IMR-90 (cell line): ENCODE measurements at regions not wholly inside any gene's neighbourhood (a gene's known extent, or its start where the extent isn't known, plus 50 kb on each side); places are given as distances from the start of the nearest gene placed in this dataset.
A peak's percentile ranks its signal among the peaks of the same experiment; 100 is the strongest.

ENCODE experiments used
- ATAC-seq: fragments of 200-7000 bp; cut with Tn5 transposase; 2 replicates; pipeline ENCODE4 v1.9.1; 2020; ENCODE audit warnings: low read depth, mild to moderate bottlenecking, moderate library complexity
- BruUV-seq: library from RNA; stranded (reverse); fragments of 400-500 nt; replicated peaks from 2 replicates; lab custom pipeline; 2021; lab: Mats Ljungman, UMichigan
- CTCF ChIA-PET: fragments of 300-600 bp; formaldehyde crosslinking; extraction: SDS; loops from one replicate; lab custom pipeline; 2021; ENCODE audit warnings: antibody characterized with exemption; lab: Yijun Ruan, JAX
- POLR2A ChIA-PET: fragments of 300-600 bp; sonication (Branson Sonifier 250); formaldehyde crosslinking; loops from one replicate; lab custom pipeline; 2022; ENCODE audit warnings: antibody characterized with exemption; ENCODE audit not compliant: unreplicated experiment; lab: Charles Lee
- DNase-seq: peaks from one replicate; pipeline ENCODE4 v3.0.0; 2013
- H2AFZ ChIP-seq: replicated peaks from 2 replicates; pipeline ENCODE3; 2013; ENCODE audit warnings: low read length, mild to moderate bottlenecking; ENCODE audit not compliant: poor library complexity
- H2AK5ac ChIP-seq: 2 replicates; pipeline ENCODE4 v1.6.1; 2013; ENCODE audit warnings: low read depth, low read length, inconsistent platforms
- H2AK9ac ChIP-seq: replicated peaks from 2 replicates; pipeline ENCODE3; 2013; ENCODE audit warnings: mild to moderate bottlenecking, low read depth, low read length, moderate library complexity; ENCODE audit not compliant: poor library complexity
- H2BK120ac ChIP-seq: 2 replicates; pipeline ENCODE4 v1.6.1; 2013; ENCODE audit warnings: low read depth, low read length, inconsistent platforms
- H2BK15ac ChIP-seq: 3 replicates; pipeline ENCODE4 v1.6.1; 2013; ENCODE audit warnings: low read depth, low read length, inconsistent platforms
- H2BK20ac ChIP-seq: 2 replicates; pipeline ENCODE4 v1.6.1; 2013; ENCODE audit warnings: low read depth, mild to moderate bottlenecking, inconsistent platforms, low read length, moderate library complexity
- H2BK5ac ChIP-seq: 2 replicates; pipeline ENCODE4 v1.6.1; 2013; ENCODE audit warnings: mild to moderate bottlenecking, low read depth, low read length, inconsistent platforms; ENCODE audit not compliant: poor library complexity, severe bottlenecking
- H3K14ac ChIP-seq: replicated peaks from 2 replicates; pipeline ENCODE4 v1.6.1; 2013; ENCODE audit warnings: low read depth, low read length, inconsistent platforms
- H3K18ac ChIP-seq: 2 replicates; pipeline ENCODE4 v1.6.1; 2013; ENCODE audit warnings: low read depth, low read length, control low read depth
- H3K23ac ChIP-seq: 2 replicates; pipeline ENCODE4 v1.6.1; 2013; ENCODE audit warnings: low read depth, low read length, inconsistent platforms
- H3K27ac ChIP-seq: 2 replicates; pipeline ENCODE4 v1.5.1; 2013; ENCODE audit warnings: mild to moderate bottlenecking, control low read depth, low read length; ENCODE audit not compliant: insufficient read depth
- H3K27me3 ChIP-seq: 2 replicates; pipeline ENCODE4 v1.6.1; 2013; ENCODE audit warnings: low read length; ENCODE audit not compliant: control insufficient read depth, insufficient read depth
- H3K36me3 ChIP-seq: 2 replicates; pipeline ENCODE4 v1.6.1; 2013; ENCODE audit warnings: low read length, mixed read lengths; ENCODE audit not compliant: control insufficient read depth, insufficient read depth
- H3K4ac ChIP-seq: 2 replicates; pipeline ENCODE4 v1.6.1; 2013; ENCODE audit warnings: low read depth, low read length, inconsistent platforms
- H3K4me1 ChIP-seq: 2 replicates; pipeline ENCODE4 v1.6.1; 2013; ENCODE audit warnings: low read length, mixed read lengths; ENCODE audit not compliant: control insufficient read depth, insufficient read depth
- H3K4me2 ChIP-seq: 2 replicates; pipeline ENCODE4 v1.6.1; 2013; ENCODE audit warnings: low read depth, mild to moderate bottlenecking, control low read depth, low read length, moderate library complexity
- H3K4me3 ChIP-seq: 2 replicates; pipeline ENCODE4 v1.5.1; 2013; ENCODE audit warnings: low read depth, mild to moderate bottlenecking, control low read depth, low read length, moderate library complexity; ENCODE audit not compliant: insufficient read depth
- H3K56ac ChIP-seq: 2 replicates; pipeline ENCODE4 v1.6.1; 2013; ENCODE audit warnings: low read length, inconsistent platforms; ENCODE audit not compliant: insufficient read depth; ENCODE audit errors: extremely low read depth
- H3K79me1 ChIP-seq, 2 experiments: 2 replicates each; pipeline ENCODE4 v1.6.1; 2013; ENCODE audit warnings: low read length in 2 of 2, inconsistent platforms in 1 of 2, low read depth in 1 of 2
- H3K9ac ChIP-seq: 2 replicates; pipeline ENCODE4 v1.6.1; 2013; ENCODE audit warnings: low read depth, low read length, control low read depth
- H3K9me1 ChIP-seq: 2 replicates; pipeline ENCODE4 v1.6.1; 2013; ENCODE audit warnings: low read length, inconsistent platforms; ENCODE audit not compliant: insufficient read depth
- H3K9me3 ChIP-seq: 2 replicates; pipeline ENCODE4 v1.6.1; 2013; ENCODE audit warnings: low read length; ENCODE audit not compliant: control insufficient read depth, insufficient read depth
- H4K20me1 ChIP-seq: 2 replicates; pipeline ENCODE4 v1.6.1; 2013; ENCODE audit warnings: low read length, inconsistent platforms; ENCODE audit not compliant: insufficient read depth
- H4K5ac ChIP-seq: 2 replicates; pipeline ENCODE4 v1.6.1; 2013; ENCODE audit warnings: mild to moderate bottlenecking, low read depth, low read length, control low read depth
- H4K8ac ChIP-seq, 2 experiments: 2 replicates each; pipeline ENCODE4 v1.6.1; 2013; ENCODE audit warnings: low read depth in 2 of 2, low read length in 2 of 2, control low read depth in 1 of 2, inconsistent platforms in 1 of 2
- H4K91ac ChIP-seq: 2 replicates; pipeline ENCODE4 v1.6.1; 2013; ENCODE audit warnings: low read depth, low read length, inconsistent platforms; ENCODE audit not compliant: insufficient read depth
- BHLHE40 ChIP-seq: fragments of 150-350 bp; IDR thresholded peaks from 2 replicates; pipeline ENCODE4 v1.6.1; 2016; ENCODE audit warnings: mild to moderate bottlenecking, low read depth, low read length
- CEBPB ChIP-seq: IDR thresholded peaks from 2 replicates; pipeline ENCODE4 v1.6.1; 2012; ENCODE audit warnings: low read depth, low read length, improper control_type of control experiment
- CHD1 ChIP-seq: IDR thresholded peaks from 2 replicates; pipeline ENCODE4 v1.6.1; 2012; ENCODE audit warnings: low read depth, low read length, improper control_type of control experiment
- CTCF ChIP-seq: conservative IDR thresholded peaks from 2 replicates; pipeline ENCODE4 v1.5.1; 2012; ENCODE audit warnings: mild to moderate bottlenecking, low read depth, low read length, improper control_type of control experiment
- ELK1 ChIP-seq: fragments of 150-350 bp; IDR thresholded peaks from 2 replicates; pipeline ENCODE4 v1.6.1; 2016; ENCODE audit warnings: low read depth, mild to moderate bottlenecking, low read length, moderate library complexity, borderline replicate concordance
- MAZ ChIP-seq: IDR thresholded peaks from 2 replicates; pipeline ENCODE4 v1.6.1; 2012; ENCODE audit warnings: low read depth, mild to moderate bottlenecking, low read length, improper control_type of control experiment, moderate library complexity, borderline replicate concordance
- POLR2A ChIP-seq: IDR thresholded peaks from 2 replicates; pipeline ENCODE4 v1.6.1; 2012; ENCODE audit warnings: mild to moderate bottlenecking, low read depth, low read length
- RAD21 ChIP-seq: IDR thresholded peaks from 2 replicates; pipeline ENCODE4 v1.6.1; 2012; ENCODE audit warnings: low read length, improper control_type of control experiment
- SMC3 ChIP-seq: fragments of 150-350 bp; IDR thresholded peaks from 2 replicates; pipeline ENCODE4 v1.6.1; 2016; ENCODE audit warnings: low read depth, mild to moderate bottlenecking, antibody characterized with exemption, low read length, moderate library complexity
- USF2 ChIP-seq: fragments of 150-350 bp; IDR thresholded peaks from 2 replicates; pipeline ENCODE4 v1.6.1; 2017; ENCODE audit warnings: mild to moderate bottlenecking, antibody characterized with exemption, low read length, low read depth
- WGBS, 2 experiments: methylation state at CpG; one replicate each; pipeline versions ENCODE4 v1.1.5 to v1.1.7; 2013; ENCODE audit warnings: missing lambda C conversion rate in 2 of 2; ENCODE audit not compliant: insufficient read length in 1 of 2; ENCODE audit errors: extremely low coverage in 2 of 2; 5-methylcytosine and 5-hydroxymethylcytosine counted together
- dilution Hi-C: fragments of 300-500 bp; cut with HindIII; formaldehyde crosslinking; loops from one replicate; pipeline ENCODE4 v1.14.3; 2018; ENCODE audit warnings: low sequenced_read_pairs; ENCODE audit not compliant: unreplicated experiment
- in situ Hi-C: fragments of 300-500 bp; cut with MboI; formaldehyde crosslinking; loops from 3 replicates; pipeline ENCODE4 v1.14.3; 2019; ENCODE audit warnings: low sequenced_read_pairs, inconsistent platforms, mixed read lengths
- intact Hi-C: fragments of 100-400 bp; cut with micrococcal nuclease; formaldehyde crosslinking; loops from 2 replicates; pipeline ENCODE4 v1.10.0; 2022

- Histone ChIP-seq H3K4me3 (no peak overlapping the region), H3K27ac (no peak overlapping the region), H3K4me1 (no peaks in the 10 kb centered on the region), H3K79me1 (no peaks in the 10 kb centered on the region), H4K91ac (no peak overlapping the region), H3K14ac (no peak overlapping the region), H2BK20ac (no peak overlapping the region), H3K9me3 (no peaks in the 10 kb centered on the region), H3K56ac (no peak overlapping the region), H3K27me3 (peaks cover 1% of the 10 kb centered on the region; the same call in 1 of the 2 replicates), H3K9ac (no peak overlapping the region), H2AK9ac (no peak overlapping the region), H4K5ac (no peak overlapping the region), H4K20me1 (no peaks in the 10 kb centered on the region), H2AK5ac (no peak overlapping the region), H2BK120ac (no peak overlapping the region), H2BK15ac (no peak overlapping the region), H3K4me2 (no peak overlapping the region), H4K8ac (no peak overlapping the region), H3K23ac (no peak overlapping the region), H3K18ac (no peak overlapping the region), H3K9me1 (no peaks in the 10 kb centered on the region), H2BK5ac (no peak overlapping the region), H3K36me3 (no peaks in the 10 kb centered on the region), H2AFZ (no peak overlapping the region), H3K4ac (no peak overlapping the region)
- dilution Hi-C loops, result no loop called here
- no TSS peak for BruUV-seq
- in situ Hi-C loops, result no loop called here
- ChIA-PET CTCF (no interaction called here), POLR2A (no interaction called here)
- ATAC-seq (peak; percentile 57; the same call in 1 of the 2 replicates), DNase-seq (peak; percentile 17)
- WGBS, 2 experiments, result 50% methylated on average over 1 of the region's 10 CpGs; no CpG with 5 or more reads in 1 of the 2 experiments
- peak; percentile 55 for TF ChIP-seq SMC3
- TF ChIP-seq RAD21, result peak; percentile 52
- peak; percentile 50 for TF ChIP-seq CTCF
- TF ChIP-seq MAZ, result no peak
- TF ChIP-seq BHLHE40, result no peak
- no peak for TF ChIP-seq USF2
- no peak for TF ChIP-seq CEBPB
- TF ChIP-seq POLR2A, result no peak
- TF ChIP-seq ELK1, result no peak
- no peak for TF ChIP-seq CHD1
- intact Hi-C loops, result loop anchor here (1.0 to 2.0 kb wide), 3 partner anchors 150 to 613 kb away; partner anchors contain the start of gene PTPRU
These were observed 612.9 kb downstream of the PTPRU start for GRCh38 chr1:29849038-29849750.
